ENCODE measurements at regions not wholly inside any gene's neighbourhood (a gene's known extent, or its start where the extent isn't known, plus 50 kb on each side); places are given as distances from the start of the nearest gene placed in this dataset.

GRCh38 chr16:55179852-55180585, 144.0 kb upstream of the IRX6 start:
- Histone ChIP-seq H2AFZ (ENCODE audit: control insufficient read depth, low read length) (no peak overlapping the region), H3K9me3 (ENCODE audit: control insufficient read depth, low read depth, low read length) (no peaks in the 10 kb centered on the region), H3K27ac (ENCODE audit: control insufficient read depth, insufficient read depth, low read length) (no peak overlapping the region), H3K4me2 (ENCODE audit: control insufficient read depth, extremely low read depth, insufficient read depth, low read depth, low read length) (no peak overlapping the region), H3K4me1 (ENCODE audit: control insufficient read depth, extremely low read depth, insufficient read depth, low read length) (no peaks in the 10 kb centered on the region), H3K9ac (ENCODE audit: control insufficient read depth, extremely low read depth, insufficient read depth, low read length) (no peak overlapping the region), H4K20me1 (ENCODE audit: control insufficient read depth, extremely low read depth, insufficient read depth, low read length) (no peaks in the 10 kb centered on the region), H3K4me3 (ENCODE audit: control insufficient read depth in 2 of 3, extremely low read depth in 1 of 3, insufficient read depth in 2 of 3, low read depth in 1 of 3, low read length in 3 of 3) (no peak overlapping the region), H3K27me3 (ENCODE audit: control insufficient read depth, extremely low read depth, insufficient read depth, low read length) (no peaks in the 10 kb centered on the region), H3K79me2 (ENCODE audit: control insufficient read depth, insufficient read depth, low read length) (no peaks in the 10 kb centered on the region), H3K9me1 (ENCODE audit: control insufficient read depth, extremely low read depth, insufficient read depth, low read length) (no peaks in the 10 kb centered on the region), H3K36me3 (ENCODE audit: control insufficient read depth in 2 of 2, extremely low read depth in 1 of 2, insufficient read depth in 2 of 2, low read length in 2 of 2) (no peaks in the 10 kb centered on the region)
- no peak for DNase-seq (ENCODE audit: low read depth, low spot score)
- dilution Hi-C loops (cut with MboI; ENCODE audit: extremely low pct_ligation_motif_present, low sequenced_read_pairs), result loop anchor here (10.0 kb wide), 1 partner anchor 65 kb away; no protein-coding TSS in a partner anchor
- TF ChIP-seq EZH2 (IDR thresholded peaks at IDR 0.05; ENCODE audit: low read length), result no peak
- no peak for TF ChIP-seq CTCF (optimal IDR thresholded peaks at IDR 0.05 in 1 of 3, IDR thresholded peaks at IDR 0.05 in 1 of 3, conservative IDR thresholded peaks at IDR 0.05 in 1 of 3; ENCODE audit: extremely low read depth in 1 of 3, insufficient read depth in 2 of 3, low read length in 3 of 3)
- FAIRE-seq, result no peak

DNA sequence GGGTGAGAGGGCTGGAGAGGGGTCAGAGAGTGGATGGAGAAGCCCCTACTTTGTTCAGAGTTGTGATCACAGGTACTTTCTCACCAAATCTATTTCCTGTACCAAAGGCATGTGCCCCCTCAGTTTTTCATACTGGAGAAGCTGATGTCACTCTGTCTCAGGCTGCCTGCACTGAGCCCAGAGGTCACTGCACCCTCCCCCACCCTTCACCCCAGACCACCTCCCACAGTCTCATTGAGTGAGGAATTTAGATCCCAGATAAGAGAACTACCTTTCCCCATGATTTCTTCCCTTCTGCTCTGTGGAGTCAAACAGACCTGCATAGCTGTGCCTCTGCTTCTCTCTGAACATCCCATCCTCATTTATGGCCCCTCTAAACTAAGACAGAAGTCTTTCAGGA, 140.0 kb upstream of the IRX6 start:
- dilution Hi-C loops (cut with MboI; ENCODE audit: extremely low pct_ligation_motif_present, low sequenced_read_pairs), result loop anchor here (10.0 kb wide), 1 partner anchor 61 kb away; no protein-coding TSS in a partner anchor
- FAIRE-seq, result no peak
- H4K20me1 ChIP-seq (ENCODE audit: control insufficient read depth, extremely low read depth, insufficient read depth, low read length), result no peaks in the 10 kb centered on the region
- no peak for DNase-seq (ENCODE audit: low read depth, low spot score)
- no peak overlapping the region for H3K27ac ChIP-seq (ENCODE audit: control insufficient read depth, insufficient read depth, low read length)
- H3K4me3 ChIP-seq (ENCODE audit: control insufficient read depth in 2 of 3, extremely low read depth in 1 of 3, insufficient read depth in 2 of 3, low read depth in 1 of 3, low read length in 3 of 3), result no peak overlapping the region
- H3K4me1 ChIP-seq (ENCODE audit: control insufficient read depth, extremely low read depth, insufficient read depth, low read length), result no peaks in the 10 kb centered on the region
- H3K4me2 ChIP-seq (ENCODE audit: control insufficient read depth, extremely low read depth, insufficient read depth, low read depth, low read length), result no peak overlapping the region
- no peaks in the 10 kb centered on the region for H3K27me3 ChIP-seq (ENCODE audit: control insufficient read depth, extremely low read depth, insufficient read depth, low read length)
- no peak overlapping the region for H2AFZ ChIP-seq (ENCODE audit: control insufficient read depth, low read length)
- no peaks in the 10 kb centered on the region for H3K79me2 ChIP-seq (ENCODE audit: control insufficient read depth, insufficient read depth, low read length)
- no peak overlapping the region for H3K9ac ChIP-seq (ENCODE audit: control insufficient read depth, extremely low read depth, insufficient read depth, low read length)
- H3K9me1 ChIP-seq (ENCODE audit: control insufficient read depth, extremely low read depth, insufficient read depth, low read length), result no peaks in the 10 kb centered on the region
- no peaks in the 10 kb centered on the region for H3K36me3 ChIP-seq (ENCODE audit: control insufficient read depth in 2 of 2, extremely low read depth in 1 of 2, insufficient read depth in 2 of 2, low read length in 2 of 2)
- H3K9me3 ChIP-seq (ENCODE audit: control insufficient read depth, low read depth, low read length), result no peaks in the 10 kb centered on the region
- TF ChIP-seq CTCF (optimal IDR thresholded peaks at IDR 0.05 in 1 of 3, IDR thresholded peaks at IDR 0.05 in 1 of 3, conservative IDR thresholded peaks at IDR 0.05 in 1 of 3; ENCODE audit: extremely low read depth in 1 of 3, insufficient read depth in 2 of 3, low read length in 3 of 3), result no peak
- TF ChIP-seq EZH2 (IDR thresholded peaks at IDR 0.05; ENCODE audit: low read length), result no peak
